Caco-2 (cell line): ENCODE measurements at regions not wholly inside any gene's neighbourhood (a gene's known extent, or its start where the extent isn't known, plus 50 kb on each side); places are given as distances from the start of the nearest gene placed in this dataset.
A peak's percentile ranks its signal among the peaks of the same experiment; 100 is the strongest.

Source experiments
- BruUV-seq: library from RNA; stranded (reverse); fragments of 400-500 nt; replicated peaks from 2 replicates; lab custom pipeline; 2021; lab: Mats Ljungman, UMichigan
- CTCF ChIA-PET: fragments of 300-600 bp; sonication (Branson Sonifier 250); formaldehyde crosslinking; loops from one replicate; lab custom pipeline; 2022; ENCODE audit warnings: antibody characterized with exemption; lab: Charles Lee
- POLR2A ChIA-PET: fragments of 300-600 bp; sonication (Branson Sonifier 250); formaldehyde crosslinking; loops from one replicate; lab custom pipeline; 2022; ENCODE audit warnings: antibody characterized with exemption; lab: Charles Lee
- DNase-seq, 2 experiments: peaks; one replicate each; pipeline versions ENCODE4 v3.0.0 to v3.0.0-alpha.2; 2020 to 2022
- H3K27me3 ChIP-seq: replicated peaks from 2 replicates; pipeline ENCODE4 v1.6.0; 2011; ENCODE audit warnings: low read length; ENCODE audit not compliant: control insufficient read depth, insufficient read depth
- H3K36me3 ChIP-seq: 2 replicates; pipeline ENCODE4 v1.5.1; 2011; ENCODE audit warnings: low read length; ENCODE audit not compliant: control insufficient read depth, insufficient read depth
- H3K4me1 ChIP-seq: fragments of 250-450 bp; sonication (Bioruptor Pico); 2 replicates; pipeline ENCODE4 v1.5.1; 2020; ENCODE audit warnings: mild to moderate bottlenecking
- H3K4me3 ChIP-seq: 2 replicates; pipeline ENCODE4 v1.5.1; 2011; ENCODE audit warnings: low read depth, mild to moderate bottlenecking, control low read depth, low read length
- H3K9me3 ChIP-seq: fragments of 250-450 bp; sonication (Bioruptor Pico); 2 replicates; pipeline ENCODE4 v1.5.1; 2020; ENCODE audit warnings: mild to moderate bottlenecking, moderate library complexity
- H3K27ac Mint-ChIP-seq: one replicate; pipeline ENCODE4 v1.8.0; 2022; ENCODE audit warnings: mixed read lengths; ENCODE audit not compliant: unreplicated experiment
- H3K27me3 Mint-ChIP-seq: one replicate; pipeline ENCODE4 v1.8.0; 2022; ENCODE audit warnings: mixed read lengths; ENCODE audit not compliant: insufficient read depth, unreplicated experiment
- H3K36me3 Mint-ChIP-seq: one replicate; pipeline ENCODE4 v1.8.0; 2022; ENCODE audit warnings: mild to moderate bottlenecking, mixed read lengths; ENCODE audit not compliant: insufficient read depth, unreplicated experiment
- H3K4me1 Mint-ChIP-seq: one replicate; pipeline ENCODE4 v1.8.0; 2022; ENCODE audit warnings: low read depth, mixed read lengths; ENCODE audit not compliant: unreplicated experiment
- H3K4me3 Mint-ChIP-seq: one replicate; pipeline ENCODE4 v1.8.0; 2022; ENCODE audit warnings: mild to moderate bottlenecking, moderate library complexity, mixed read lengths; ENCODE audit not compliant: unreplicated experiment
- H3K9me3 Mint-ChIP-seq: one replicate; pipeline ENCODE4 v1.8.0; 2022; ENCODE audit warnings: mixed read lengths; ENCODE audit not compliant: unreplicated experiment
- intact Hi-C: fragments of 100-400 bp; cut with micrococcal nuclease; formaldehyde crosslinking; loops from one replicate; pipeline ENCODE4 v1.10.0; 2022; ENCODE audit not compliant: unreplicated experiment
- TF ChIP-seq, protein P1 (sequence below), 2 experiments: fragments of 200-600 bp in 1 of 2; IDR thresholded peaks; 1 replicate in 1 of 2; 2 replicates in 1 of 2; pipeline versions ENCODE4 v1.5.1 to v1.8.0; 2011 to 2022; ENCODE audit warnings: antibody characterized with exemption in 1 of 2, control low read depth in 1 of 2, inconsistent platforms in 1 of 2, low read depth in 1 of 2, low read length in 1 of 2, mild to moderate bottlenecking in 1 of 2, moderate library complexity in 1 of 2; ENCODE audit not compliant: insufficient read depth in 1 of 2, severe bottlenecking in 1 of 2, unreplicated experiment in 1 of 2

DNA sequence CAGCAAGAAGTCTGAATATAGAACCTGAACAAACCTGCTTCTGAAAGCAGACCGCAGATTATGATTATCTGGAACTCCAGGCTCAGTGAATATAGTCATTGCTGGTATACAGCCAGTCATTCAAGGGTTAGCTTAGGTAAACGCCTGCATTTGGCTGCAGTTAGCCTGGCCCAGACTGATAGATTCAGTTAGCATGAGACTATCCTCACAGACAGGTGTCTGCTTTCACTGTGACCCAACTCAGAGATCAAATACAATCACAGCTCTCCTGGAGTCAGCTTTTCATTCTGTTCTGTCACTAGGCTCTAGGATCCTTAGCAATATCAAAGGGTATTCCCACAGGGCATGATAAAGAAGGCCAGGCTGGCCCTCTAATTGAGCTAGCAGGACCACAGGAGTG is 138.6 kb upstream of the PLCXD3 start:
- TF ChIP-seq, protein P1, sequence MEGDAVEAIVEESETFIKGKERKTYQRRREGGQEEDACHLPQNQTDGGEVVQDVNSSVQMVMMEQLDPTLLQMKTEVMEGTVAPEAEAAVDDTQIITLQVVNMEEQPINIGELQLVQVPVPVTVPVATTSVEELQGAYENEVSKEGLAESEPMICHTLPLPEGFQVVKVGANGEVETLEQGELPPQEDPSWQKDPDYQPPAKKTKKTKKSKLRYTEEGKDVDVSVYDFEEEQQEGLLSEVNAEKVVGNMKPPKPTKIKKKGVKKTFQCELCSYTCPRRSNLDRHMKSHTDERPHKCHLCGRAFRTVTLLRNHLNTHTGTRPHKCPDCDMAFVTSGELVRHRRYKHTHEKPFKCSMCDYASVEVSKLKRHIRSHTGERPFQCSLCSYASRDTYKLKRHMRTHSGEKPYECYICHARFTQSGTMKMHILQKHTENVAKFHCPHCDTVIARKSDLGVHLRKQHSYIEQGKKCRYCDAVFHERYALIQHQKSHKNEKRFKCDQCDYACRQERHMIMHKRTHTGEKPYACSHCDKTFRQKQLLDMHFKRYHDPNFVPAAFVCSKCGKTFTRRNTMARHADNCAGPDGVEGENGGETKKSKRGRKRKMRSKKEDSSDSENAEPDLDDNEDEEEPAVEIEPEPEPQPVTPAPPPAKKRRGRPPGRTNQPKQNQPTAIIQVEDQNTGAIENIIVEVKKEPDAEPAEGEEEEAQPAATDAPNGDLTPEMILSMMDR (IDR thresholded peaks at IDR 0.05; ENCODE audit: insufficient read depth in 1 of 2, low read depth in 1 of 2, low read length in 1 of 2, severe bottlenecking in 1 of 2, unreplicated experiment in 1 of 2) = no peak
- CTCF ChIA-PET = no interaction called here
- no peaks in the 10 kb centered on the region for H3K4me1 Mint-ChIP-seq
- no peak for DNase-seq
- Histone ChIP-seq H3K4me1 (no peaks in the 10 kb centered on the region), H3K27me3 (no peaks in the 10 kb centered on the region), H3K36me3 (no peaks in the 10 kb centered on the region), H3K9me3 (no peaks in the 10 kb centered on the region), H3K4me3 (no peak overlapping the region)
- no peak overlapping the region for H3K4me3 Mint-ChIP-seq
- no peaks in the 10 kb centered on the region for H3K9me3 Mint-ChIP-seq
- no peaks in the 10 kb centered on the region for H3K27me3 Mint-ChIP-seq
- intact Hi-C loops = no loop called here
- POLR2A ChIA-PET = no interaction called here
- H3K27ac Mint-ChIP-seq = no peak overlapping the region
- H3K36me3 Mint-ChIP-seq = no peaks in the 10 kb centered on the region
- BruUV-seq = no TSS peak

DNA sequence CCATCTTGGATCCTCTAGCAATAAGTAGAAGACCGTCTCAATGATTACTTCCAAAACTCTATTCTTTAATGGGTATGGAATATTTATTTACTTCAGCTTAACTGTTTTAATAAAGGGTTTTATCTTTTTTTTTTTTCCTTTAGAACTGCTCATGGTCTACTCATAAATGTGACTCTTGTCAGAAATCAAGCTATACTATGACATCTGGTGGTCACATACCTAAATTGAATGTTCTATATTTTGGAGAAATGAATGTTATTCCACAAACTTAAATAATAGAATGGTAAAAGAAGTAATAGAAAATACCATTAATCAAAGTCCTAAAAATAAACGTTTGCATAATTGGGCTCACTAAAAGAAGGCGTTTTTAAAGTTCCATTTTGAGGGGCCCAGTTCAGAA is 131.2 kb upstream of the PLCXD3 start:
- no peaks in the 10 kb centered on the region for H3K27me3 Mint-ChIP-seq
- no peaks in the 10 kb centered on the region for H3K9me3 ChIP-seq
- no peaks in the 10 kb centered on the region for H3K36me3 Mint-ChIP-seq
- ChIA-PET POLR2A (interaction anchor here (0.6 kb wide), 1 partner anchor 806 kb away, joined by 3 read pairs; the partner anchor contains the start of gene RPL37), CTCF (interaction anchor here (1.3 to 1.8 kb wide), 2 partner anchors 371 to 737 kb away, joined by 5 to 9 read pairs; no protein-coding TSS in a partner anchor)
- peaks cover 13% of the 10 kb centered on the region for H3K4me1 Mint-ChIP-seq
- BruUV-seq = no TSS peak
- H3K4me3 ChIP-seq = no peak overlapping the region
- H3K4me1 ChIP-seq = peaks cover 32% of the 10 kb centered on the region
- no peaks in the 10 kb centered on the region; the same call in 1 of the 2 replicates for H3K36me3 ChIP-seq
- TF ChIP-seq, protein P1 (IDR thresholded peaks at IDR 0.05; ENCODE audit: insufficient read depth in 1 of 2, low read depth in 1 of 2, low read length in 1 of 2, severe bottlenecking in 1 of 2, unreplicated experiment in 1 of 2) = peak; percentile 21 to 33
- no peak overlapping the region for H3K4me3 Mint-ChIP-seq
- no peaks in the 10 kb centered on the region for H3K27me3 ChIP-seq
- H3K27ac Mint-ChIP-seq = no peak overlapping the region
- intact Hi-C loops = loop anchor here (1.0 kb wide), 2 partner anchors 371 to 737 kb away; no protein-coding TSS in a partner anchor
- no peak for DNase-seq
- H3K9me3 Mint-ChIP-seq = no peaks in the 10 kb centered on the region

DNA sequence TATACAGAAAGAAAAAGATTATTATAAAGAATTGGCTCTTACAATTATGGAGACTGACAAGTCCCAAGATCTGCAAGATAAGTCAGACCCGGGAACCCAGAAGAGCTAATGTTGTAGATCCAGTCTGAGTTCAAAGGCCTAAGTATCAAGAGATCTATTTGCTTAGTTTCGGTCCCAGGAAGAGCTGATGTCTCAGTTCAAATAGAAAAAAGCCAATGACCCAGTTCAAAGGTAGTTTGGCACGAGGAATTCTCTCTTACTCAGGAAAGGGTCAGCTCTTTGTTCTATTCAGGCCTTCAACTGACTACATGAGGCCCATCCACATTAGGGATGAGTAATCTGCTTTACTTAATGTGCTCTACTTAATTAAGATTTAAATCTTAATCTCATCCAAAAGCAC is 128.3 kb upstream of the PLCXD3 start:
- Histone ChIP-seq H3K9me3 (no peaks in the 10 kb centered on the region), H3K36me3 (no peaks in the 10 kb centered on the region; the same call in 1 of the 2 replicates), H3K4me1 (peaks cover 32% of the 10 kb centered on the region), H3K27me3 (no peaks in the 10 kb centered on the region), H3K4me3 (no peak overlapping the region)
- BruUV-seq = no TSS peak
- no peaks in the 10 kb centered on the region for H3K36me3 Mint-ChIP-seq
- H3K4me1 Mint-ChIP-seq = peaks cover 13% of the 10 kb centered on the region
- no peaks in the 10 kb centered on the region for H3K9me3 Mint-ChIP-seq
- POLR2A ChIA-PET = no interaction called here
- H3K4me3 Mint-ChIP-seq = no peak overlapping the region
- DNase-seq = peak; percentile 47 to 56
- CTCF ChIA-PET = interaction anchor here (1.0 to 1.5 kb wide), 3 partner anchors 113 to 734 kb away, joined by 3 to 7 read pairs (median 5); no protein-coding TSS in a partner anchor
- TF ChIP-seq, protein P1 (IDR thresholded peaks at IDR 0.05; ENCODE audit: insufficient read depth in 1 of 2, low read depth in 1 of 2, low read length in 1 of 2, severe bottlenecking in 1 of 2, unreplicated experiment in 1 of 2) = no peak
- intact Hi-C loops = loop anchor here (1.0 to 2.0 kb wide), 3 partner anchors 112 to 294 kb away; no protein-coding TSS in a partner anchor
- H3K27me3 Mint-ChIP-seq = no peaks in the 10 kb centered on the region
- no peak overlapping the region for H3K27ac Mint-ChIP-seq
